ENCODE measurements at regions not wholly inside any gene's neighbourhood (a gene's known extent, or its start where the extent isn't known, plus 50 kb on each side); places are given as distances from the start of the nearest gene placed in this dataset.
"Not testable (repeated sequence)": the region's sequence is repeated elsewhere in the genome, so short reads cannot be mapped to it uniquely, and the experiment has no call there.

- no peak for DNase-seq
Observed at GRCh38 chrY:19644889-19645638, 99.5 kb downstream of the KDM5D start.

- DNase-seq, result no peak
Observed at GRCh38 chrY:19637651-19638347, 106.7 kb downstream of the KDM5D start.

- no peak for DNase-seq
Observed at GRCh38 chrY:19628926-19629325, 115.6 kb downstream of the KDM5D start.

DNA sequence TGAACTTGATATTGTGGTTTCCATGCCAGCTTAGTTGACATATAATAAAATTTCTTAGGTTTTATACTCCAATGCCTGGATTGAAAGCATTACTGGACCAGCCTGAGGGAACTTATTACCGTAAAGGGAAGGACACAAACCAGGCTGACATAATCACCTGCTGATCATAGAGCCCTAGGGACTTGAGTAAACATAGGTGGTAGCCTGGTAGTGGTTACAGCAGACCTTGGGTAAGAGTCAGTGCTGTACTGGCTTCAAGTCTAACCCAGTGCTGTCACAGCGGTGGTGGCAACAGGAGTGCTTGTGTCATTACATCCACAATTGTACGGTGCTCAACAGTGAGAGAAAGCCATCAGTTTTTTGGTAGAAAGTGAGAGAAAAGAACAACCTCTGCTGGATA, 122.1 kb downstream of the KDM5D start:
- no peak for DNase-seq

GRCh38 chrY:19621756-19622155, 122.8 kb downstream of the KDM5D start:
- DNase-seq, result no peak

DNA sequence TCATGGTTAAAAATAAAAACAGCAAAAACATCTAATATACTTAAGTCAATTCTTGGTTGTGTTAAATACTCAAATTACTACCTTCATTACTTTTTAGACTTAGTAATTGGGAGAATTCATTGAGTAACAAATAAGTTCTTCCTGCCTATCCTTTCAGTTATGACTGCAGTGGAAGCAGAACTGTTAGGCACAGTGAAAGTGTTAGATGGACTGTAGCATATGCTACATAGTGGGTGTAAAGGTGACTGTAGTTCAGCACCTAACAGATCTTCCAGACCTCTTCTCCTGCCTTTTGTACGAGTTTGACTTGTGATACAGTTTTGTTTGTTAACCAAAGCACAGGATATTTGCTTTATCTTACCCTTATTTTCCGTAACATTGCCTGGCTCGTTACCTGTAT, 143.4 kb downstream of the KDM5D start:
- no peak for DNase-seq

GRCh38 chrY:19600711-19601110, 143.8 kb downstream of the KDM5D start:
- no peak for DNase-seq

DNA sequence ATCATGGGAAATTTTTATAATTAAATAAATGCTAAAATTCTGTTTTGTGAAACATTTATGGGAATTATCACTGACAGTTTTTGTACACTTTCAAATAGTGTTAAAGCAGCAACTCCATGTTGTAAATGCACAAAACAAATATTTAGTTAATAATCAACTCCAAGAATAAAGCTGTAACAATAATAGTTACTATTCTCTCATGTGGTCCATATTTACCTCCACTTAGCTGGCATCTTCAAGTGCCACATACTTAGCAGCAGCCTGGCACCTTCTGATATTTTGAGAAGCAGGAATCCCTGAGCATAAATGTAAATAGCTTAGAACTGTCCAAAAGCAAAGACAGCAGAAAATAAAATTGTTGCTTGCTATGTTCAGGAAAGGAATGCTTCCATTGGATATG, 154.3 kb downstream of the KDM5D start:
- DNase-seq, result no peak

- DNase-seq, result no peak
Observed at GRCh38 chrY:19589664-19590063, 154.9 kb downstream of the KDM5D start.

DNA sequence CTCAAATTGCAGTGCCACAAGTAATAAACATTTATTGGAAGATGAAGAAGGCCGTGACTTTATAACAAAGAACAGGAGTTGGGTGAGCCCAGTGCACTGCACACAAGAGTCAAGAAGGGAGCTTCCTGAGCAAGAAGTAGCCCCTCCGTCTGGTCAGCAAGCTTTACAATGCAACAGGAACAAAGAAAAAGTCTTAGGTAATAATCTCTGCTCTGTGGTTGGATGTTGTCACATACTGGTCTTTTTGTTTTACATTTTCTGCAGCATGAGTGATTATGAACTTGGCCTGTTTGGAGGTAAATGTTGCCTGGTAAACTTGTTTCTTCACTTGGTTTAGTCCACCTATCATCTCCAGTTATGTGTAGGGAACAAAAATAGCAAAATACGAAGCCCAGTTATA, 157.2 kb downstream of the KDM5D start:
- no peak for DNase-seq

DNA sequence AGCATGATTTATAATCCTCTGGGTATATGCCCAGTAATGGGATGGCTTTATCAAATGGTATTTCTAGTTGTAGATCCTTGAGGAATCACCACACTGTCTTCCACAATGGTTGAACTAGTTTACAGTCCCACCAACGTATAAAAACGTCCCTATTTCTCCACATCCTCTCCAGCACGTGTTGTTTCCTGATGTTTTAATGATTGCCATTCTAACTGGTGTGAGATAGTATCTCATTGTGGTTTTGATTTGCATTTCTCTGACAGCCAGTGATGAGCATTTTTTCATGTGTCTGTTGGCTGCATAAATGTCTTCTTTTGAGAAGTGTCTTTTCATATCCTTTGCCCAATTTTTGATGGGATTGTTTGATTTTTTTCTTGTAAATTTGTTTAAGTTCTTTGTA, 163.5 kb downstream of the KDM5D start:
- DNase-seq, result not testable (repeated sequence)

DNA sequence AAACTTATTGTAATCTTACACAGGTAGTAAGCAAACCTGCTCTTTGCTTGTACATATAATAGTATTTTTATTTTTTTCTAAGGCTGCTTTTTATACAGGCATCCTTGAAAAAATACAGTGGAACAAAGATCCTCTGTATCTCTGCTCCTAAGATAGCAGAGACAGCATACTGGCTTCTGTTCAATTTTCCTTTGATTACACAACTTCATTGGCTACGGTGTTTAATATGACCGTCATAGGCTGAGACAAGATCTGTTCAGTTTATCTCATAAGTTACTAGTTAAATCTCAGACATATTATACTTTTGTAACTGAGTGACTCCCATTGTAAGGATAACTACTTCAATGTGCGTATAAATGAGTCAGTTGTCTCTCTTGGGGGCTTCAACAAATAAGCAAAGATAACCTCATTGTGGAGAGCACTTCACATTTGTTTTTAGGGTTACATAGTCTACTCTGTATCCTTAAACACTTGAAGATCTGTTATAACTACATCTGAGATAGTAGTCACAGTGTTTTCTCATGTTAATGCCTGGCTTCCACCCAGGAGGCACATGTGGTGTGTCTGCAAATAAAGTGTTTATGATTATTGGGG, 166.1 kb downstream of the KDM5D start:
- DNase-seq, result no peak

- DNase-seq, result no peak
Observed at GRCh38 chrY:19577250-19577649, 167.3 kb downstream of the KDM5D start.

- no peak for DNase-seq
Observed at GRCh38 chrY:19574939-19575338, 169.6 kb downstream of the KDM5D start.

- no peak for DNase-seq
Observed at GRCh38 chrY:19573646-19574045, 170.9 kb downstream of the KDM5D start.

DNA sequence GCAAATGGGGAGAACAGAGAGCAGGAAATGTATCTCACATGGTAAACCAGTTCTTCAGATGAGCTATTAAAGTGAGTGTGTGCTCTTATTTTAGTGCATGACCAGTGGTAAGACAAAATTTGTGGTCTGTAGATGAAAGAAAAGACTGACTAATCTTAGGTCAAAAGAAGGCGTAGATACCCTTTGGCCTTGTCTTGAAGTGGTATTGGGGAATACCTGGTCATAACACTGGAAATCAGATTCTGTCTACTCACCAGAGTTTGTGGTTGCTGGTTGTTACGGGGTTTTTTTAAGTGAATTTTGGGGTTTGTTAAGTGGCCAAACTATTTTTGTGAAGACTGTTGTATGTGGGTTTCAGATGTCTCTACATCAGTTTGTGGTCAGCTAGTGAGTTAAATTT, 173.5 kb downstream of the KDM5D start:
- DNase-seq, result no peak

- no peak for DNase-seq
Observed at GRCh38 chrY:19567943-19568342, 176.6 kb downstream of the KDM5D start.

DNA sequence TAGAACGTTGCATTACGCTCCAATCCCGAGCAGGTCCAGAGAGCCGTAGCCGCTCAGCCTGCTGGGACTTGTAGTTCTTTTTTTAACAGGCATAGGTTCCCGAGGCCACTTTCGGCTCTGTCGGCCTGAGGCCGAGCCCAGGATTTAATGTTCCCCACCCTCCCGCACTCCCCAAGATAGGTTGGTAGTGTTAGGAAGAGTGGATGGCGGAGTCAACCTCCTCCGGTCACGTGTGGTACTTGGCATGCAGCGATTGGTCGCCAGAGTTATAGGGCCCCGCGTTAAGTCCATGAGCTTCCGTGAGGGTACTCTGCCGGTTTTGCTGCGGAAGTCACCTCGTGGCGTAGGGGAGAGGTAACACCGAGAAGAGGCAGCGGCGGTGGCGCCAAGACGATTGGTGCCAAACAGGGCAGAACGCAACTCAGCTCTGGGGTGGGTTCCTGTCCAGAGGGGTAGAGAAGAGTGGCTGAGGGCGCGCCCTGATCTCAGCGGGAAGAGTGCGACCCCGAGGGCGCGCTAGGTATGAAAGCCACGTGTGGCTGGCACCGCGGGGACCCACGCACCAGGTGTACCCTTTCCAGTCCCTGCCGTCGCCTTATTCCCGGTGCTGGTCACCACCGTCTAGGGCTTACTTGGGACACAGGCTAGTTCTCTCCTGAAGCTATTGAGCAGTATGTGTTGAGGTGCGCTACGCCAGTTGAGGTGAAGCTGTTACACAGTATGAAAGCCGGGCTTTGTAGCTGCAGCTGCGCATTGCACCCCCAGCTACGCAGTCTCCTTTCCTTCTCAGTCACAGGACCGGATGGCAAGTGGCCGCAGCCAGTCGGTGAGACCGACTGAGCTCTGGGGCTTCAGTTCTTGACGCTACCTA, 177.2 kb downstream of the KDM5D start:
- DNase-seq, result peak; percentile 65

- DNase-seq, result no peak
Observed at GRCh38 chrY:19559161-19559560, 185.4 kb downstream of the KDM5D start.

DNA sequence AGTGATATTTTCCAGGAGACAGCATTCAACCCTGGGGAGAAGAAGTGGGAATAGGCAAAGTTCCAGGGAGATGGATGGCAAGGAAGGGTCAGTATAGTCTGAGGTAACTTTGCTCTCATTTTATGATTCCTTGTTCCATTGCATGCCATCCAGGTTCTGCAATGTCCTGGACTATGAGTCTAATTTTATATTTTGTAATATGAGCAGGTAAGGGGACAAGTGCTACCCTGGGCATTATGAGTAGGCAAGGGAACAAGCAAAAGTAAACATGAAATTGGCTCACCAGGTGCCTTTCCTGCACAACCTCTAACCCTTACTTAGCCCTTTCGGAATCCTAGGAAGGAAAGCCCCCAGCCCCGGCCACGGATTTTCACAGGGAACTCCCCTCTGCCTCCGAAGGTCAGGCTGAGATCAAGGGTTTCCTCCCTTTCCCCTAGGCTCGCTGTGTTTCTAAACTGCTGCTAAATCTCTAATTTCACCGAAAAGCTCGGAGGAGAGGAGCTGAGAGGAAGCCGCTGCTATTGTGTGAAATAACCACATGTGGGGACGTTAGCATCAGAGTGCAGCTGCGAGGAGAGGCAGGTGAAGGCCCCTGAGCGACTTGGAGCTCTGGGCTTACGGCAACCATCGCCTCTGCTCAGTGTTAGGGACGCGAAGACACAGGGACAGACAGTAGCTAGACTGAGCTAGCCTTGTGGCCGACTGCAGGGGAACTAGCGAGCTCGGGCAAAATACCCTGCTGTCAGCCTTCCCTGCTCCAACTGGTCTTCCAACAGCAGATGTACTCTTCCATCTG, 194.7 kb downstream of the KDM5D start:
- no peak for DNase-seq

GRCh38 chrY:19541475-19542306, 202.8 kb downstream of the KDM5D start:
- no peak for DNase-seq

Measured in activated CD4-positive, alpha-beta T cell treated with anti-CD3 and anti-CD28 coated beads for 1 hour (primary cell).